Esophagus squamous epithelium (tissue), 5 donors: ENCODE measurements at regions not wholly inside any gene's neighbourhood (a gene's known extent, or its start where the extent isn't known, plus 50 kb on each side); places are given as distances from the start of the nearest gene placed in this dataset.

Source experiments
- DNase-seq: peaks from one replicate; lab custom pipeline; 2025; lab: John Stamatoyannopoulos, UW
- H3K27ac ChIP-seq, 4 donors: fragments of 200-600 bp; sonication (generic); one replicate each; pipeline ENCODE4 v1.5.1; 2016 to 2019; ENCODE audit warnings: mild to moderate bottlenecking in 1 of 4
- H3K27me3 ChIP-seq, 4 donors: fragments of 200-600 bp; sonication (generic); 1 replicate in 3 of 4; 2 replicates in 1 of 4; pipeline versions ENCODE4 v1.5.1 to v1.6.0; 2017 to 2021; ENCODE audit warnings: antibody characterized with exemption in 1 of 4
- H3K36me3 ChIP-seq, 3 donors: fragments of 200-600 bp; sonication (generic); one replicate each; pipeline ENCODE4 v1.5.1; 2016 to 2019
- H3K4me1 ChIP-seq, 3 donors: fragments of 200-600 bp; sonication (generic); one replicate each; pipeline ENCODE4 v1.5.1; 2017 to 2019
- H3K4me3 ChIP-seq, 4 donors: fragments of 200-600 bp; sonication (generic); 1 replicate in 3 of 4; 2 replicates in 1 of 4; pipeline ENCODE4 v1.5.1; 2016 to 2019; ENCODE audit warnings: mild to moderate bottlenecking in 2 of 4, moderate library complexity in 1 of 4
- H3K9me3 ChIP-seq, 3 donors: fragments of 200-600 bp; sonication (generic); one replicate each; pipeline ENCODE4 v1.5.1; 2016 to 2019
- POLR2A ChIP-seq, 4 donors: fragments of 450-650 bp; IDR thresholded peaks; one replicate each; pipeline ENCODE4 v1.6.1; 2017; ENCODE audit warnings: antibody characterized with exemption in 4 of 4, mild to moderate bottlenecking in 4 of 4, moderate library complexity in 3 of 4
- WGBS, 2 donors: methylation state at CpG; one replicate each; pipeline ENCODE4 v1.1.5; 2018; 5-methylcytosine and 5-hydroxymethylcytosine counted together
- intact Hi-C: fragments of 100-400 bp; cut with DNase I; formaldehyde crosslinking; loops from one replicate; pipeline ENCODE4 v1.15.0; 2022
- TF ChIP-seq, protein P1 (sequence below), 6 experiments: fragments of 450-650 bp in 4 of 6; fragments of 200-600 bp in 2 of 6; sonication (generic) in 2 of 6; IDR thresholded peaks; one replicate each; pipeline ENCODE4 v1.5.1; 2016 to 2019; ENCODE audit warnings: antibody characterized with exemption in 6 of 6, mild to moderate bottlenecking in 4 of 6, moderate library complexity in 4 of 6
- donor health status: DM: yes; HTN: yes; CAD: no.

DNA sequence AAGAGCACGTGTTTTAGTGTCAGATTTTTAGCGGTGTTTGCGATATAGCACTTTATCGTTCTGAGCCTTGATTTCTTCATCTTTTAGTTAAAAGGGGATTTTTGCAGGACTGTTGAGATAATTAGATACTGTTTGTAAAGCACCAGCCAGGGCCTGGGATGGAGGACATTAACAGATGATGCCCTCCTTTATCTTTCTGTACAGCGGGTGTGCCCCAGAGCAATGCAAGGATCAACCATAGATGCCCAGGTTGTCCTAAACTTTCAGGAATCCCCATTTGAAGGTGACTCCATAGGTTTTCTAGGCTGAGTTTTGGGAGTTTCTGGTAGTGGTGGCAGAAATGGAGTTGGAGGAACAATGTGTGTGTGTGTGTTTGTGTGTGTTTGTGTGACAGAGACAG, 97.0 kb upstream of the SPRED2 start:
- H3K4me1 ChIP-seq = peaks cover 0 to 5% (median 0%) of the 10 kb centered on the region in 3 donors
- no peak overlapping the region for H3K27ac ChIP-seq
- H3K4me3 ChIP-seq = no peak overlapping the region
- WGBS, 2 donors = 89 to 92% methylated on average over 5 of the region's 5 CpGs
- peaks cover 0 to 42% (median 0%) of the 10 kb centered on the region in 4 donors for H3K27me3 ChIP-seq
- TF ChIP-seq, protein P1, sequence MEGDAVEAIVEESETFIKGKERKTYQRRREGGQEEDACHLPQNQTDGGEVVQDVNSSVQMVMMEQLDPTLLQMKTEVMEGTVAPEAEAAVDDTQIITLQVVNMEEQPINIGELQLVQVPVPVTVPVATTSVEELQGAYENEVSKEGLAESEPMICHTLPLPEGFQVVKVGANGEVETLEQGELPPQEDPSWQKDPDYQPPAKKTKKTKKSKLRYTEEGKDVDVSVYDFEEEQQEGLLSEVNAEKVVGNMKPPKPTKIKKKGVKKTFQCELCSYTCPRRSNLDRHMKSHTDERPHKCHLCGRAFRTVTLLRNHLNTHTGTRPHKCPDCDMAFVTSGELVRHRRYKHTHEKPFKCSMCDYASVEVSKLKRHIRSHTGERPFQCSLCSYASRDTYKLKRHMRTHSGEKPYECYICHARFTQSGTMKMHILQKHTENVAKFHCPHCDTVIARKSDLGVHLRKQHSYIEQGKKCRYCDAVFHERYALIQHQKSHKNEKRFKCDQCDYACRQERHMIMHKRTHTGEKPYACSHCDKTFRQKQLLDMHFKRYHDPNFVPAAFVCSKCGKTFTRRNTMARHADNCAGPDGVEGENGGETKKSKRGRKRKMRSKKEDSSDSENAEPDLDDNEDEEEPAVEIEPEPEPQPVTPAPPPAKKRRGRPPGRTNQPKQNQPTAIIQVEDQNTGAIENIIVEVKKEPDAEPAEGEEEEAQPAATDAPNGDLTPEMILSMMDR (IDR thresholded peaks at IDR 0.05) = no peak
- TF ChIP-seq POLR2A (IDR thresholded peaks at IDR 0.05) = no peak
- intact Hi-C loops = no loop called here
- H3K36me3 ChIP-seq = no peaks in the 10 kb centered on the region
- DNase-seq = no peak
- H3K9me3 ChIP-seq = no peaks in the 10 kb centered on the region

GRCh38 chr2:65528241-65528574, 95.8 kb upstream of the SPRED2 start:
- no peaks in the 10 kb centered on the region for H3K36me3 ChIP-seq
- H3K27ac ChIP-seq = no peak overlapping the region
- peaks cover 0 to 5% (median 0%) of the 10 kb centered on the region in 3 donors for H3K4me1 ChIP-seq
- DNase-seq = no peak
- 43 to 50% methylated on average over 1 of the region's 1 CpG for WGBS, 2 donors
- peaks cover 0 to 49% (median 0%) of the 10 kb centered on the region in 4 donors for H3K27me3 ChIP-seq
- intact Hi-C loops = no loop called here
- H3K9me3 ChIP-seq = no peaks in the 10 kb centered on the region
- H3K4me3 ChIP-seq = no peak overlapping the region
- no peak for TF ChIP-seq POLR2A (IDR thresholded peaks at IDR 0.05)
- TF ChIP-seq, protein P1 (IDR thresholded peaks at IDR 0.05) = peak in 1 of 6 experiments; percentile 11

- H3K27me3 ChIP-seq = peaks cover 0 to 49% (median 0%) of the 10 kb centered on the region in 4 donors
- TF ChIP-seq, protein P1 (IDR thresholded peaks at IDR 0.05) = no peak
- no peak for TF ChIP-seq POLR2A (IDR thresholded peaks at IDR 0.05)
- H3K36me3 ChIP-seq = no peaks in the 10 kb centered on the region
- intact Hi-C loops = no loop called here
- no peaks in the 10 kb centered on the region for H3K9me3 ChIP-seq
- 69 to 88% methylated on average over 4 of the region's 4 CpGs for WGBS, 2 donors
- H3K4me1 ChIP-seq = peaks cover 0 to 5% (median 0%) of the 10 kb centered on the region in 3 donors
- DNase-seq = no peak
- no peak overlapping the region for H3K4me3 ChIP-seq
- no peak overlapping the region for H3K27ac ChIP-seq
Measured at GRCh38 chr2:65527451-65528240, 95.2 kb upstream of the SPRED2 start.

- TF ChIP-seq, protein P1 (IDR thresholded peaks at IDR 0.05) = no peak
- no peak for TF ChIP-seq POLR2A (IDR thresholded peaks at IDR 0.05)
- 54 to 59% methylated on average over 4 of the region's 4 CpGs for WGBS, 2 donors
- Histone ChIP-seq H3K9me3 (no peaks in the 10 kb centered on the region), H3K27ac (no peak overlapping the region), H3K4me1 (peaks cover 0 to 5% (median 0%) of the 10 kb centered on the region in 3 donors), H3K4me3 (no peak overlapping the region), H3K27me3 (peaks cover 0 to 42% (median 0%) of the 10 kb centered on the region in 4 donors), H3K36me3 (no peaks in the 10 kb centered on the region)
- DNase-seq = no peak
- intact Hi-C loops = no loop called here
Measured at GRCh38 chr2:65525616-65526231, 93.3 kb upstream of the SPRED2 start.

- H3K27ac ChIP-seq = no peak overlapping the region
- intact Hi-C loops = no loop called here
- WGBS, 2 donors = 97% methylated on average over 4 of the region's 4 CpGs
- no peaks in the 10 kb centered on the region for H3K4me1 ChIP-seq
- no peak for DNase-seq
- TF ChIP-seq, protein P1 (IDR thresholded peaks at IDR 0.05) = no peak
- no peak for TF ChIP-seq POLR2A (IDR thresholded peaks at IDR 0.05)
- H3K27me3 ChIP-seq = peaks cover 0 to 31% (median 0%) of the 10 kb centered on the region in 4 donors
- no peaks in the 10 kb centered on the region for H3K9me3 ChIP-seq
- no peak overlapping the region for H3K4me3 ChIP-seq
- no peaks in the 10 kb centered on the region for H3K36me3 ChIP-seq
Measured at GRCh38 chr2:65522922-65523321, 90.5 kb upstream of the SPRED2 start.
